HG03103 (cell line): ENCODE measurements at regions not wholly inside any gene's neighbourhood (a gene's known extent, or its start where the extent isn't known, plus 50 kb on each side); places are given as distances from the start of the nearest gene placed in this dataset.
A peak's percentile ranks its signal among the peaks of the same experiment; 100 is the strongest.

ENCODE experiments used
- ATAC-seq: cut with Tn5 transposase; IDR thresholded peaks from one replicate; pipeline ENCODE4 v1.9.1; 2021; ENCODE audit warnings: low read depth; ENCODE audit not compliant: unreplicated experiment

- no peak for ATAC-seq
These were observed 98.5 kb upstream of the CTTNBP2 start for GRCh38 chr7:117971556-117972244.

DNA sequence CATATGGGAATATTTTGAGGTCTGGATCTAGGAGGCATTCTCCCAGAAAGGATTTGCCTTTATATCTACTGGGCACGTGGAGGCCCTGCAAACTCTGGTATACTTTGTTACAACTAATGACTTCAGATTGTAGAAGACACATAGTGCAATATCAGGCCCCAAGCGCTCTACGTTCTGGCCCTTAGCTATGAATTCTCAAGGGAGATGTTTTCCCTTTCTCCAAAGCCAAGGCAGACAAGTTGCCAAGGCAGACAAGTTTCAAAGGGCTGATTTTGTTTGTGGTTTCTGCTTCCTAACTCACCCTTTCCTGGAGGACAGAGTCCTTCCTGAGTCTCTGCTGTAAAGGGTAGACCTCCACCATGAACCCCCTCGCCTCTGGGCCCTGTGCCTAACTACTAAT is 99.4 kb upstream of the CTTNBP2 start:
- ATAC-seq, result no peak

DNA sequence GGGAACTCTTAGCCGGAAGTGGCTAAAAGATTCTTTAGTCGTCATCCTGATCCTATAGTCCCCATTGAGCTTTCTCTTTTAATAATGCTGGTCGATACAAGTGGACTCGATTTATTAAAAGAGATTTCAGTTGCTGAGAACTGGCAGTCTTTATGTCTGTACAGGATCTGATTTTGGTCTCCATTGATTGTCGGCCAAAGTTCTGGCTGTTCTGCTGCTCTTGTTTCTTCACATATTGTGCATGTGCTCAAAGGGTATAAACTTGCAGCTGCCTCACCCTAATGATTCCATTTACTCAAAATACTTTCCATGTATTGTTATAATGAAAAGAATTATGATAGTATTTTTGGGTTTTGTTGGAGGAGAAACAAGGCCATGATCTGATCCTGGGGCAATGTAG is 100.7 kb upstream of the CTTNBP2 start:
- no peak for ATAC-seq

DNA sequence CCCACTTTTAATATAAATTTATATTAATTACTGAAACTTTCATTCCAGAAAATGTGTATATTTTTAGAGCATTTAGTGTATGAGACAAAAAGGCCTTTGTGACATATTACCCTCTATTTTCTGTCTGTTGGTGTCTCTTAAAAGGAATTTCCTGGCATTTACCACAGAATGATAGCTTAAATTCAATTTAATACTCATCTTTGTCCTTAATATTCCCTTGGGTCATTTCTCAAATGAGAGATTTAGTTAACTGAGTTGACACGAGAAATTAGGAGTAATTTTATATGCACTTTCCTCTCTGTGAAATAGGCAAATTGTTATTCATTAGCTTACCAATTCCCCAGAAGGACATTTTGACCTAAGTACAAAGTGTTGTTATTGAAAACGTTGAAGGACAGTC is 101.7 kb upstream of the CTTNBP2 start:
- no peak for ATAC-seq

GRCh38 chr7:117975476-117975875 is 102.2 kb upstream of the CTTNBP2 start:
- no peak for ATAC-seq

DNA sequence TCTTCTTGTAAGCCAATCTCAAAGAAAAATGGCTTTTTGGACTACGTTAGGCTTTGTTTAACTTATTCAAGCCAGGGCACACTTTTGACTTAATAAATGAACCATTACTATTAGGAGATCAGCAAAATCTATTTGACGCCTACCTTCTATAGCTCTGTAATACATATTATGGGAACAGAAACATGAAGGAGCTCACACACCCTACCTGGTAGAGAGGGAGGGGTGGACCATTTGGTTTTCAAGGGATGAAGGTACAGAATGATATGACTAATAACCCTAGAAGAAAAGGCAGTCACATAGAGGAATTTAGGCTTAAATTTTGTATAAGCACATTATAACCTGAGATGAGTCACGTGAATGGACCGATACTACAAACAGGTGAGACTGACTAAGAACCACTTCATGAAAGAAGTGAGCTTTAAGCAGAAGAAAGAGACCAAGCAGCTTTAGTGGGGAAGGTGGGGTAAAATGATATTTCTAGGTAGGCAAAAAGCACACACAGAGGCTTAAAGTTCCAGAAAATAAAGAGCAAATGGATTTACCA is 106.8 kb upstream of the CTTNBP2 start:
- ATAC-seq, result no peak

DNA sequence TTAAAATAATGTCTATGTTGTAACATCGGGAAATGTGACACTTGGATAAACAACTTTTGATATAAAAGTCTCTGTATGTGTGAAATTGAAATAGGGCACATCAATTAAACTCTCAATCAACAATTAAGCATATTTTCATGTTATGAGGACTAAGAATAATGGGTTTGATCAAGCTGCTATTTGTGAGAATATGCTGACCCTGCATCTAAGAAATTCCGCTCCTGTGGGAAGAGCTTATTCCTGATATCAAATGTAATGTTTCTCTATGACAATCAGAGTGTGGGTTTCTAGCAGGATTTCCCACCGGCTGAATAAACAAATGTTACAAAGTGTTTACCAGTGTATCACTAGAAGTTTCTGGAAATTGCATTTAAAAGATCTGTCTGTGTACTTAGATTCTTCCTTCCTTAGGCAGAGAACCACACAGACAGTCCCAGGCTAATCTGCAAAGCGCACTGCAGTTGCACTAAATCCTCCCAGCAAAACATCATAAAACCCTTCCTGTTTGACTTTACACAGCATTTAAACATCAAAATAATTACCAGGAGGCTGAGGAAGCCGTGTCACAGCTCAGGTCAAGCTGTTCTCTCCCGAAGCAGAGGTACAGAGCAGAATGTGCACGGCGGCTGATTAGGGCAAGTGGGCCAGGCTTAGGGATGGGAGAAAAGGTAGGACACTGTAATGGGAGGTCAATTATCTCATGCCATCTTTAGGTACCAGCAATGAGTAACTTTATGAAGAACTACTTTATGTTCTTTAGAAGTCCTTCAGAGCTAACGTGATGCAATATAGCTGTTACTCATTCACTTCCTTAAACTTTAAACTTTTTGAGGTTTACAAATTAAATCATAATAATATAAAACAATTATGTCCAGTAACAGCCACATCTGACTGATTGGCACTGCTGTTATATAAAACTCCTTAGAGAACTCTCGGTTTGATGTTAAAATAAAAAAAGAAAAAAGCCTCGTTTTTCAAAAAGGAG is 109.1 kb upstream of the CTTNBP2 start:
- ATAC-seq, result no peak

DNA sequence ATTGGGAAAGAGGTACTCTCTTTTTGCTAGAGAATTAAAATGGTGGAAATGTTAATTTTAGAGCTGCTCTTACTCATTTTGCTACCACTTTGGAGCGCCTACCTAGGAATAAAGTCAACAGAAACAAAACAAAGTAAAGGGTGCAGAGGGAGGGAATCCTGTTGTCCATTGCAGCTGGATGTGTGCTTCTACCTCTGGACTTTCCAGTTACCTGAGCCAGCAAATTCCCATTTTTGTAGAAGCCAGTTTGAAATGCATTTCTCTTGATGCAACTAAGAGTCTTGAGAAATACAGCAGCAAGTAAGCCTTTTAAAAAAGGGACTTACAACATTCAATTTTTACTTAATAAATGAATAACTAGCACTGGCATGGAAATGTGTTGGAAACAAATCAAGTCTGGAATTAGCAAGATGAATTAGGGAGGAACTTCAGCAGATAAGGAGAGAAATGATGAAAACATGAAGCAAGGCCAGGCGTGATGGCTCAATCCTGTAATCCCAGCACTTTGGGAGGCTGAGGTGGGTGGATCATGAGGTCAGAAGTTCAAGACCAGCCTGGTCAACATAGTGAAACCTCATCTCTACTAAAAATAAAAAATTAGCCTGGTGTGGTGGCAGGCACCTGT is 113.5 kb upstream of the CTTNBP2 start:
- ATAC-seq, result no peak

DNA sequence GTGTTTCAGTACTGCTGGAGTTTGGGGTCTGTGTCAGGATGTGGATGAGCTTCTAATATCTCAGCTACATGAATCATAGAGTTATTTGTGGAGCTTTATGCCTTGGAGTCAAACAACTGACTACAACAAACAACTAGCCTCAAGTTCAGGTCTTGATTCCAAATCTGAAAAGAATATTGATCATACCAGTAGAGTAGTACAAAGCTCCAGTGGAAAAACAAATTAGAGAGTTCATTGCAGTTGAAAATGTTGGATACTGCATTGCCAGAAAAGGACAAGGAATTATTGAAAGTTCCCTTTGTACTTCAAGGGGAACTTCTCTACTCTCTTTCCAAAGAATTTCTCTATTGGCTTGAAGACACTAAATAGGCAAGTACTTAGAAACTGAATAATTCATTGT is 117.6 kb upstream of the CTTNBP2 start:
- ATAC-seq, result no peak

- ATAC-seq, result no peak
These were observed 119.6 kb upstream of the CTTNBP2 start for GRCh38 chr7:117992635-117993376.

DNA sequence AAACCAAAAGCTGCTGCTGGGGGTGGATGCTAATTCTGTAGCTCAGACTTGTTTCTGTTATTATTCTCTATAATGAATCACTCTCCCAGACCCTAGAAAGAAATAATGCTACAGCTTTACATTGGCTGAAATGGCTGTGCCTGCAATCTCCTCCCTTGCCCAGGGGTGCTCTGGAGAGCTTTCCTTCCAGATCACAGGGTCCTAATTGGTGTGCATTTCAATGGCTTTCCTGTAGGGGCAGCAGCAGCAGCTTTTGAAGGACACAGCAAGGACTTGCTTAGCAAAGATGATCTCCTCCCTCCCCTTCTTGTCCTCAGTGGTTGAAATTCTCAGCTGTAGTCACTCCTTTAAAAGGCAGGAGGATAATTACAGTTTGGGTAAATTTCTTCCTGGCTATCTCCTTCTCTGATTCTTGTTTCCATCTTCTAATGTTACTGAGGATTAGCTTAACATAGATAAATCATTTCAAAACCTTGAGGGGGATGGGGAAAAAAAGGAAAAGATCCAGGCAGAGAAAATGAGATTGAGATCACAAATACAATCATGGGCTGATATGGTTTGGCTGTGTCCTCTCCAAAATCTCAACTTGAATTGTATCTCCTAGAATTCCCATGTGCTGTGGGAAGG is 120.2 kb upstream of the CTTNBP2 start:
- peak; percentile 98 for ATAC-seq

DNA sequence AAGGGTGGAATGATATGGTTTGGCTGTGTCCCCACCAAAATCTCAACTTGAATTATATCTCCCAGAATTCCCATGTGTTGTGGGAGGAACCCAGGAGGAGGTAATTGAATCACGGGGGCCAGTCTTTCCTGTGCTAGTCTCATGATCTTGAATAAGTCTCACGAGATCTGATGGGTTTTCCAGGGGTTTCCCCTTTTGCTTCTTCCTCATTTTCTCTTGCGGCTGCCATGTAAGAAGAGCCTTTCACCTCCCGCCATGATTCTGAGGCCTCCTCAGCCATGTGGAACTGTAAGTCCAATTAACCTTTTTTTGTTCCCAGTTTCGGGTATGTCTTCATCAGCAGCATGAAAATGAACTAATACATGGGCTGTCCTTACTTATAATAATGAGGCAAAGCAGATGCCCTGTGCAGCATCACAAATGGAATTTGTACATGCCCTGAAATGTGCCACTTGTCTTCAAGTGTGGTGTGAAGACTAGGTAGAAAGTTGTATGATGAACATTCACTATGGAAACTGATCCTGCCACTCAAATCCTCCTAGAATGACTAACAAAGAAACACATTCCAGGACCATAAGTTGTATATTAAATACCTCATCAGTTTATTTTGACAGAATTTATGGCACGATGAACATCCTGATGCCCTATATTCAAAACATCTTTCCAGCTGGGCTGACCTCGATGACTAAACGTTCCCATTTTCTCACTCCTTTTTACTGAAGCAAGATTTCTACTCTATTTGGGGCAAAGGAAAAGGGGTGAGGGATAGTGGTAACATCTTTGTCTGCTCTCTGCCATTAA is 122.8 kb upstream of the CTTNBP2 start:
- ATAC-seq, result no peak

- ATAC-seq, result no peak
These were observed 124.9 kb upstream of the CTTNBP2 start for GRCh38 chr7:117997862-117998825.

GRCh38 chr7:118000480-118001202 is 127.4 kb upstream of the CTTNBP2 start:
- no peak for ATAC-seq

- ATAC-seq, result no peak
These were observed 130.2 kb upstream of the CTTNBP2 start for GRCh38 chr7:118003476-118003875.

GRCh38 chr7:118005026-118005425 is 131.8 kb upstream of the CTTNBP2 start:
- no peak for ATAC-seq

GRCh38 chr7:118006979-118007378 is 133.7 kb upstream of the CTTNBP2 start:
- no peak for ATAC-seq
